MM.1S (cell line): ENCODE measurements at regions not wholly inside any gene's neighbourhood (a gene's known extent, or its start where the extent isn't known, plus 50 kb on each side); places are given as distances from the start of the nearest gene placed in this dataset.

Experiments
- DNase-seq: peaks from one replicate; pipeline ENCODE4 v3.0.0-alpha.2; 2015
- H2AFZ ChIP-seq: fragments of 300-600 bp; sonication (generic); 2 replicates; pipeline ENCODE4 v1.6.0; 2016; ENCODE audit warnings: antibody characterized with exemption, low read length
- H3F3A ChIP-seq: fragments of 300-600 bp; sonication (generic); 2 replicates; pipeline ENCODE4 v1.6.1; 2016; ENCODE audit warnings: mild to moderate bottlenecking, antibody characterized with exemption, low read length, moderate library complexity, mixed read lengths; ENCODE audit not compliant: insufficient read depth
- H3K27ac ChIP-seq: fragments of 300-600 bp; sonication (generic); 2 replicates; pipeline ENCODE4 v1.5.1; 2016; ENCODE audit warnings: mild to moderate bottlenecking, low read length
- H3K27me3 ChIP-seq: fragments of 300-600 bp; sonication (generic); replicated peaks from 2 replicates; pipeline ENCODE4 v1.6.0; 2016; ENCODE audit warnings: low read length; ENCODE audit not compliant: insufficient read depth
- H3K36me3 ChIP-seq: fragments of 300-600 bp; sonication (generic); replicated peaks from 2 replicates; pipeline ENCODE4 v1.6.1; 2016; ENCODE audit warnings: mild to moderate bottlenecking, low read length, mixed read lengths; ENCODE audit not compliant: insufficient read depth
- H3K4me1 ChIP-seq: fragments of 300-600 bp; sonication (generic); 2 replicates; pipeline ENCODE4 v1.6.1; 2016; ENCODE audit warnings: low read length, mixed read lengths
- H3K4me2 ChIP-seq: fragments of 300-600 bp; sonication (generic); 2 replicates; pipeline ENCODE4 v1.6.0; 2016; ENCODE audit warnings: low read depth, low read length
- H3K4me3 ChIP-seq: fragments of 300-600 bp; sonication (generic); 2 replicates; pipeline ENCODE4 v1.5.1; 2016; ENCODE audit warnings: low read length, mixed read lengths
- H3K79me2 ChIP-seq: fragments of 300-600 bp; sonication (generic); 2 replicates; pipeline ENCODE4 v1.6.1; 2016; ENCODE audit warnings: mixed run types, low read length, mixed read lengths
- H3K9ac ChIP-seq: fragments of 300-600 bp; sonication (generic); 2 replicates; pipeline ENCODE4 v1.6.1; 2016; ENCODE audit warnings: low read length, mixed read lengths
- H3K9me2 ChIP-seq: fragments of 300-600 bp; sonication (generic); replicated peaks from 2 replicates; pipeline ENCODE4 v1.6.1; 2016; ENCODE audit warnings: mild to moderate bottlenecking, low read length, mixed read lengths; ENCODE audit not compliant: insufficient read depth
- H3K9me3 ChIP-seq: fragments of 300-600 bp; sonication (generic); replicated peaks from 2 replicates; pipeline ENCODE4 v1.6.1; 2016; ENCODE audit warnings: mild to moderate bottlenecking, low read length, mixed read lengths; ENCODE audit not compliant: insufficient read depth
- H4K20me1 ChIP-seq: fragments of 300-600 bp; sonication (generic); 2 replicates; pipeline ENCODE4 v1.6.1; 2016; ENCODE audit warnings: mild to moderate bottlenecking, low read length, moderate library complexity, mixed read lengths; ENCODE audit not compliant: insufficient read depth
- CTCF ChIP-seq: fragments of 300-600 bp; sonication (generic); IDR thresholded peaks from 2 replicates; pipeline ENCODE4 v1.5.1; 2016; ENCODE audit warnings: antibody characterized with exemption, low read length, mixed read lengths
- EZH2 ChIP-seq: fragments of 300-600 bp; sonication (generic); optimal IDR thresholded peaks from 2 replicates; pipeline ENCODE3; 2017; ENCODE audit warnings: low read depth, mild to moderate bottlenecking, antibody characterized with exemption, low read length, mixed read lengths
- EZH2phosphoT487 ChIP-seq: fragments of 300-600 bp; sonication (generic); IDR thresholded peaks from 2 replicates; pipeline ENCODE4 v1.6.1; 2018; ENCODE audit warnings: antibody characterized with exemption, low read length

GRCh38 chr5:60184606-60185005, 291.1 kb upstream of the PDE4D start:
- no peak overlapping the region for H3K4me3 ChIP-seq
- no peaks in the 10 kb centered on the region for H4K20me1 ChIP-seq
- H3K9ac ChIP-seq = no peak overlapping the region
- H3K9me3 ChIP-seq = no peaks in the 10 kb centered on the region
- H2AFZ ChIP-seq = no peak overlapping the region
- H3K9me2 ChIP-seq = no peaks in the 10 kb centered on the region
- H3K27ac ChIP-seq = no peak overlapping the region
- TF ChIP-seq EZH2phosphoT487 (no peak), EZH2 (no peak), CTCF (no peak)
- H3K36me3 ChIP-seq = no peaks in the 10 kb centered on the region
- no peaks in the 10 kb centered on the region for H3F3A ChIP-seq
- no peaks in the 10 kb centered on the region for H3K4me1 ChIP-seq
- H3K4me2 ChIP-seq = no peak overlapping the region
- no peaks in the 10 kb centered on the region for H3K79me2 ChIP-seq
- no peaks in the 10 kb centered on the region for H3K27me3 ChIP-seq
- DNase-seq = no peak

GRCh38 chr5:60183881-60184280, 290.4 kb upstream of the PDE4D start:
- no peaks in the 10 kb centered on the region for H3K9me2 ChIP-seq
- H3K9ac ChIP-seq = no peak overlapping the region
- no peak overlapping the region for H2AFZ ChIP-seq
- H3K4me2 ChIP-seq = no peak overlapping the region
- DNase-seq = no peak
- H3K27ac ChIP-seq = no peak overlapping the region
- no peaks in the 10 kb centered on the region for H3K27me3 ChIP-seq
- no peak for TF ChIP-seq EZH2phosphoT487
- TF ChIP-seq CTCF = no peak
- no peak for TF ChIP-seq EZH2
- H3K4me3 ChIP-seq = no peak overlapping the region
- H3K36me3 ChIP-seq = no peaks in the 10 kb centered on the region
- H4K20me1 ChIP-seq = no peaks in the 10 kb centered on the region
- H3K4me1 ChIP-seq = no peaks in the 10 kb centered on the region
- H3F3A ChIP-seq = no peaks in the 10 kb centered on the region
- H3K79me2 ChIP-seq = no peaks in the 10 kb centered on the region
- no peaks in the 10 kb centered on the region for H3K9me3 ChIP-seq

- Histone ChIP-seq H3K9me2 (no peaks in the 10 kb centered on the region), H3K27me3 (no peaks in the 10 kb centered on the region), H3K9ac (no peak overlapping the region), H3K4me3 (no peak overlapping the region), H2AFZ (no peak overlapping the region), H4K20me1 (no peaks in the 10 kb centered on the region), H3K9me3 (no peaks in the 10 kb centered on the region), H3K4me2 (no peak overlapping the region), H3F3A (no peaks in the 10 kb centered on the region), H3K36me3 (no peaks in the 10 kb centered on the region), H3K27ac (no peak overlapping the region), H3K4me1 (no peaks in the 10 kb centered on the region), H3K79me2 (no peaks in the 10 kb centered on the region)
- TF ChIP-seq EZH2 = no peak
- TF ChIP-seq EZH2phosphoT487 = no peak
- DNase-seq = no peak
These were observed 284.6 kb upstream of the PDE4D start for GRCh38 chr5:60178101-60178500.

- TF ChIP-seq EZH2phosphoT487 = no peak
- no peak for TF ChIP-seq CTCF
- TF ChIP-seq EZH2 = no peak
- H4K20me1 ChIP-seq = no peaks in the 10 kb centered on the region
- no peak overlapping the region for H3K4me2 ChIP-seq
- no peak for DNase-seq
- no peaks in the 10 kb centered on the region for H3F3A ChIP-seq
- H3K36me3 ChIP-seq = no peaks in the 10 kb centered on the region
- no peak overlapping the region for H3K9ac ChIP-seq
- H2AFZ ChIP-seq = no peak overlapping the region
- H3K27ac ChIP-seq = no peak overlapping the region
- no peaks in the 10 kb centered on the region for H3K79me2 ChIP-seq
- no peaks in the 10 kb centered on the region for H3K4me1 ChIP-seq
- no peaks in the 10 kb centered on the region for H3K9me2 ChIP-seq
- H3K4me3 ChIP-seq = no peak overlapping the region
- no peaks in the 10 kb centered on the region for H3K27me3 ChIP-seq
- H3K9me3 ChIP-seq = no peaks in the 10 kb centered on the region
These were observed 284.1 kb upstream of the PDE4D start for GRCh38 chr5:60177596-60177995.
